ENCODE measurements at regions not wholly inside any gene's neighbourhood (a gene's known extent, or its start where the extent isn't known, plus 50 kb on each side); places are given as distances from the start of the nearest gene placed in this dataset.

- no peak for DNase-seq (ENCODE audit: low spot score)
These were observed 594.8 kb upstream of the SEMA3D start for GRCh38 chr7:85781606-85782005.

GRCh38 chr7:85776691-85777345, 590.0 kb upstream of the SEMA3D start:
- no peak for DNase-seq (ENCODE audit: low spot score)

- DNase-seq (ENCODE audit: low spot score): no peak
These were observed 588.6 kb upstream of the SEMA3D start for GRCh38 chr7:85775431-85775830.

GRCh38 chr7:85774986-85775385, 588.1 kb upstream of the SEMA3D start:
- DNase-seq (ENCODE audit: low spot score): no peak

- no peak for DNase-seq (ENCODE audit: low spot score)
These were observed 586.4 kb upstream of the SEMA3D start for GRCh38 chr7:85773116-85773728.

GRCh38 chr7:85771516-85771915, 584.7 kb upstream of the SEMA3D start:
- DNase-seq (ENCODE audit: low spot score): no peak

- DNase-seq (ENCODE audit: low spot score): no peak
These were observed 583.5 kb upstream of the SEMA3D start for GRCh38 chr7:85770332-85770731.

GRCh38 chr7:85765698-85766298, 578.9 kb upstream of the SEMA3D start:
- no peak for DNase-seq (ENCODE audit: low spot score)

- DNase-seq (ENCODE audit: low spot score): no peak
These were observed 577.2 kb upstream of the SEMA3D start for GRCh38 chr7:85764034-85764433.

GRCh38 chr7:85757348-85757747, 570.5 kb upstream of the SEMA3D start:
- no peak for DNase-seq (ENCODE audit: low spot score)

GRCh38 chr7:85750454-85750949, 563.6 kb upstream of the SEMA3D start:
- peak; percentile 14 for DNase-seq (ENCODE audit: low spot score)

- DNase-seq (ENCODE audit: low spot score): no peak
These were observed 563.0 kb upstream of the SEMA3D start for GRCh38 chr7:85749696-85750453.

GRCh38 chr7:85748861-85749260, 562.0 kb upstream of the SEMA3D start:
- DNase-seq (ENCODE audit: low spot score): no peak

GRCh38 chr7:85737426-85737825, 550.6 kb upstream of the SEMA3D start:
- no peak for DNase-seq (ENCODE audit: low spot score)

GRCh38 chr7:85736085-85736484, 549.2 kb upstream of the SEMA3D start:
- no peak for DNase-seq (ENCODE audit: low spot score)

GRCh38 chr7:85734823-85735222, 548.0 kb upstream of the SEMA3D start:
- DNase-seq (ENCODE audit: low spot score): no peak

GRCh38 chr7:85733169-85733915, 546.5 kb upstream of the SEMA3D start:
- no peak for DNase-seq (ENCODE audit: low spot score)

GRCh38 chr7:85730012-85730411, 543.2 kb upstream of the SEMA3D start:
- peak; percentile 61 for DNase-seq (ENCODE audit: low spot score)

GRCh38 chr7:85725026-85725425, 538.2 kb upstream of the SEMA3D start:
- no peak for DNase-seq (ENCODE audit: low spot score)

GRCh38 chr7:85719981-85720953, 533.4 kb upstream of the SEMA3D start:
- no peak for DNase-seq (ENCODE audit: low spot score)

- DNase-seq (ENCODE audit: low spot score): no peak
These were observed 529.5 kb upstream of the SEMA3D start for GRCh38 chr7:85716353-85716752.

Measured in globus pallidus (tissue), 1 donor.